Small intestine (tissue), 7 donors: ENCODE measurements at regions not wholly inside any gene's neighbourhood (a gene's known extent, or its start where the extent isn't known, plus 50 kb on each side); places are given as distances from the start of the nearest gene placed in this dataset.
"Not testable (repeated sequence)": the region's sequence is repeated elsewhere in the genome, so short reads cannot be mapped to it uniquely, and the experiment has no call there.

Experiments used
- DNase-seq, 2 donors: peaks; one replicate each; pipeline versions ENCODE4 v3.0.0 to v3.0.0-alpha.2; 2013
- FAIRE-seq: peaks from 2 replicates; lab custom pipeline; 2012; peaks lifted over from hg19 to GRCh38; lab: Jason Lieb, UNC
- H3K27ac ChIP-seq, 3 donors: one replicate each; pipeline ENCODE4 v1.5.1; 2013; ENCODE audit warnings: low read length in 2 of 3, mild to moderate bottlenecking in 2 of 3, control low read depth in 1 of 3, inconsistent platforms in 1 of 3, low read depth in 1 of 3, moderate library complexity in 1 of 3
- H3K27me3 ChIP-seq, 3 donors: one replicate each; pipeline ENCODE4 v1.6.1; 2013; ENCODE audit warnings: low read length in 3 of 3, inconsistent platforms in 1 of 3; ENCODE audit not compliant: control insufficient read depth in 3 of 3, insufficient read depth in 3 of 3
- H3K36me3 ChIP-seq, 3 donors: one replicate each; pipeline ENCODE4 v1.6.1; 2013; ENCODE audit warnings: low read length in 3 of 3, inconsistent platforms in 1 of 3, low read depth in 1 of 3, mild to moderate bottlenecking in 1 of 3, moderate library complexity in 1 of 3; ENCODE audit not compliant: control insufficient read depth in 3 of 3, insufficient read depth in 2 of 3
- H3K4me1 ChIP-seq, 3 donors: one replicate each; pipeline ENCODE4 v1.6.1; 2013; ENCODE audit warnings: low read length in 2 of 3, inconsistent platforms in 1 of 3, low read depth in 1 of 3, mild to moderate bottlenecking in 1 of 3, moderate library complexity in 1 of 3; ENCODE audit not compliant: control insufficient read depth in 3 of 3, insufficient read depth in 2 of 3
- H3K4me3 ChIP-seq, 3 donors: one replicate each; pipeline ENCODE4 v1.5.1; 2013; ENCODE audit warnings: low read length in 3 of 3, control low read depth in 1 of 3, inconsistent platforms in 1 of 3, low read depth in 1 of 3, mild to moderate bottlenecking in 1 of 3, moderate library complexity in 1 of 3
- H3K9me3 ChIP-seq, 2 donors: one replicate each; pipeline ENCODE4 v1.6.1; 2013; ENCODE audit warnings: low read depth in 1 of 2, low read length in 1 of 2; ENCODE audit not compliant: control insufficient read depth in 2 of 2, insufficient read depth in 1 of 2
- WGBS, 3 donors: extraction: QIAGEN DNeasy Blood & Tissue Kit; methylation state at CpG; one replicate each; pipeline ENCODE4 v1.1.7; 2013; 5-methylcytosine and 5-hydroxymethylcytosine counted together
- donor health status: healthy with polysubstance abuse.
- donor health status: control.
- donor health status: control.
- donor health status: Bipolar disorder and iron deficiency.
- donor health status: healthy.

- Histone ChIP-seq H3K27me3 (no peaks in the 10 kb centered on the region), H3K36me3 (no peaks in the 10 kb centered on the region), H3K4me3 (no peak overlapping the region), H3K9me3 (peaks cover 0 to 5% of the 10 kb centered on the region in 2 donors), H3K27ac (no peak overlapping the region), H3K4me1 (no peaks in the 10 kb centered on the region)
- FAIRE-seq (no peak), DNase-seq (no peak)
Measured at GRCh38 chr11:37142591-37142990, 544.6 kb upstream of the RAG2 start.

- H3K4me3 ChIP-seq = no peak overlapping the region
- H3K36me3 ChIP-seq = no peaks in the 10 kb centered on the region
- no peak overlapping the region for H3K27ac ChIP-seq
- no peak for DNase-seq
- no peaks in the 10 kb centered on the region for H3K27me3 ChIP-seq
- no peak for FAIRE-seq
- WGBS, 3 donors = 65 to 83% (median 76%) methylated on average over 5 of the region's 5 CpGs
- peaks cover 0 to 4% of the 10 kb centered on the region in 2 donors for H3K9me3 ChIP-seq
- no peaks in the 10 kb centered on the region for H3K4me1 ChIP-seq
Measured at GRCh38 chr11:37141707-37142106, 543.7 kb upstream of the RAG2 start.

- H3K4me1 ChIP-seq, FAIRE-seq, DNase-seq, H3K36me3 ChIP-seq, H3K27ac ChIP-seq, H3K27me3 ChIP-seq, H3K9me3 ChIP-seq, H3K4me3 ChIP-seq: not testable (repeated sequence)
- 66 to 82% (median 68%) methylated on average over 6 of the region's 6 CpGs for WGBS, 3 donors
Measured at GRCh38 chr11:37135606-37136005, 537.6 kb upstream of the RAG2 start.

DNA sequence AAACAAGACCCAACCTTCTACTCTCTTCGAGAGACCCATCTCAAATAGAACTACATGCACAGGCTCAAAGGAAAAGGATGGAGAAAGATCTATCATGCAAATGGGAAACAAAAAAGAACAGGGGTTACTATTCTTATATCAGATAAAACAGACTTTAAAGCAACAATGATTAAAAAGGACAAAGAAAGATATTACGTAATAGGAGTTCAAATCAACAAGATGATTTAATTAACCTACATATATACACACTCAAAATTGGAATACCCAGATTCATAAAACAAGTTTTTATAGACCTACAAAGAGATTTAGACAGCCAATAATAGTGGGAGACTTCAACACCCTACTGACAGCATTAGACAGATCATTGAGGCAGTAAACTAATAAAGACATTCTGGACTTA is 536.6 kb upstream of the RAG2 start:
- Histone ChIP-seq H3K9me3 (peaks cover 0 to 10% of the 10 kb centered on the region in 2 donors), H3K4me1 (no peaks in the 10 kb centered on the region), H3K27ac (no peak overlapping the region), H3K27me3 (no peaks in the 10 kb centered on the region), H3K36me3 (no peaks in the 10 kb centered on the region), H3K4me3 (no peak overlapping the region)
- 30 to 68% (median 56%) methylated on average over 2 of the region's 2 CpGs for WGBS, 3 donors
- no peak for FAIRE-seq
- no peak for DNase-seq

GRCh38 chr11:37124384-37124783 is 526.3 kb upstream of the RAG2 start:
- Histone ChIP-seq H3K27me3 (no peaks in the 10 kb centered on the region), H3K4me3 (no peak overlapping the region), H3K4me1 (no peaks in the 10 kb centered on the region), H3K9me3 (no peaks in the 10 kb centered on the region), H3K27ac (no peak overlapping the region), H3K36me3 (no peaks in the 10 kb centered on the region)
- 45 to 54% (median 49%) methylated on average over 2 of the region's 2 CpGs for WGBS, 3 donors
- no peak for FAIRE-seq
- no peak for DNase-seq

DNA sequence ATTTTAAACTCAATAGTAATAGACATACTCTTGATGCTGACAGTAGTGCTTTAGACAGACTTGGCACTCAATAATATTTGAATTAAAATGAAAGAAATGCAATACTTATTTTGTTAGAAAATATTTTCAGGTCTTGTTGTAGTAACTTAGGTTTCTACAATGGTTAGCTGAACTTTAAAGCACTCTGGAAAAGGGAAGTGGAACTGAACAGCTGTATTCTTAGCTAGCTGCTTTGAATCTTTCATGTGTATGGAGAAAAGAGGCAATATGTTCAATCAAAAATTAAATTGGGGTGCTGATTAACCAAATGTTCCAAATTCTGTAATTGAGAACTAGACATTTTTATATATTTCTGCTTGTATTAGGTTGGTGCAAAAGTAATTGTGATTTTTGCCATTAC is 517.9 kb upstream of the RAG2 start:
- Histone ChIP-seq H3K27ac (no peak overlapping the region), H3K36me3 (no peaks in the 10 kb centered on the region)
- no peak for FAIRE-seq

GRCh38 chr11:37110385-37110784 is 512.3 kb upstream of the RAG2 start:
- Histone ChIP-seq H3K9me3 (no peaks in the 10 kb centered on the region), H3K36me3 (no peaks in the 10 kb centered on the region), H3K27me3 (no peaks in the 10 kb centered on the region), H3K27ac (no peak overlapping the region), H3K4me3 (no peak overlapping the region), H3K4me1 (no peaks in the 10 kb centered on the region)
- 56 to 67% (median 60%) methylated on average over 4 of the region's 4 CpGs for WGBS, 3 donors
- DNase-seq (no peak), FAIRE-seq (no peak)

More for the DNA sequence above, 517.9 kb upstream of the RAG2 start:
- no peaks in the 10 kb centered on the region for H3K9me3 ChIP-seq
- no peaks in the 10 kb centered on the region for H3K4me1 ChIP-seq
- no peak overlapping the region for H3K4me3 ChIP-seq
- H3K27me3 ChIP-seq = no peaks in the 10 kb centered on the region
- DNase-seq = no peak

GRCh38 chr11:37109286-37109585 is 511.2 kb upstream of the RAG2 start:
- Histone ChIP-seq H3K4me1 (no peaks in the 10 kb centered on the region), H3K4me3 (no peak overlapping the region), H3K27me3 (no peaks in the 10 kb centered on the region), H3K36me3 (no peaks in the 10 kb centered on the region), H3K9me3 (no peaks in the 10 kb centered on the region), H3K27ac (no peak overlapping the region)
- no peak for FAIRE-seq
- no peak for DNase-seq

DNA sequence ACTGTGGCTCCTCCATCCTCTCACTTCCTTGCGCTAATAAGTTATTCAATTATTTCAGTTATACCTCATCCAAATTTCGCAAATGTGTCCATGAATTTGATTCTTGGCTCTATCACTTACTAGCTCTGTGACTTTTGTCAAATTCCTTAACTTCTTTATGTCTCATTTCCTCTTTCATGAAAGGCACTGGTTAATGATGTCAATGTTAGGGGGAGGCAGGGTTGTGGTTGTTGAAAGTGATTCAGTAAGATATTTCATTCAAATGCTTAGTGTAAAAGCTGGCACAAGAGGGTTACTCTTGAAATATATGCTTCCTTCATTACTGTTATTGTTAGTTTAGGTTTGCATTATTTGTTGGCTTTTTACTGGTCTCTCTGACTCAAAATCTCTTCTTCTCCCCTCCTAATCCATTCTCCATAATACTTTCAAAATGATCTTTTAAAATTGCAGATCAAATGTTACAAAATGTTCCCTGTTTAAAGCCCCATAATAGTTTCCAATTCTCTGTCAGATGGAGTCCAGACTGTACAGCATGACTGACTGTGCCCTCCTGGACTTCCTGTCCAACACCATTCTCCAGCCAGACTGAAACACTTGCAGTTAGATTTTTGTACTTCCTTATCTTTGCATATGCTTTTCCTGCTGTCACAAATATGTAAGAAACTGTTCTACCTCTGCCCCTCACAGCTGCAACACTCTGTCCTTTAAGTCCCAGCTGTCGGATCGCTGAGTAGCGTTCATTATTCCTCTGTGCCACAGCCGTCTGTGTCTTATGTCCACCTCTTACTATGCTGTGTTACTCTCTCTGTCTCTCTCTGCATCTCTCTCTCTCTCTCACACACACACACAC is 510.6 kb upstream of the RAG2 start:
- H3K4me3 ChIP-seq = no peak overlapping the region
- WGBS, 3 donors = 58 to 80% (median 80%) methylated on average over 6 of the region's 6 CpGs
- DNase-seq = no peak
- no peaks in the 10 kb centered on the region for H3K27me3 ChIP-seq
- no peaks in the 10 kb centered on the region for H3K9me3 ChIP-seq
- no peaks in the 10 kb centered on the region for H3K4me1 ChIP-seq
- no peaks in the 10 kb centered on the region for H3K36me3 ChIP-seq
- no peak overlapping the region for H3K27ac ChIP-seq
- FAIRE-seq = no peak
